Esophagus squamous epithelium (tissue), 4 donors: ENCODE measurements at regions not wholly inside any gene's neighbourhood (a gene's known extent, or its start where the extent isn't known, plus 50 kb on each side); places are given as distances from the start of the nearest gene placed in this dataset.

Experiments
- CTCF ChIP-seq, 6 experiments: fragments of 450-650 bp in 4 of 6; fragments of 200-600 bp in 2 of 6; sonication (generic) in 2 of 6; IDR thresholded peaks; one replicate each; pipeline ENCODE4 v1.5.1; 2016 to 2019; ENCODE audit warnings: antibody characterized with exemption in 6 of 6, mild to moderate bottlenecking in 4 of 6, moderate library complexity in 4 of 6
- POLR2A ChIP-seq, 4 donors: fragments of 450-650 bp; IDR thresholded peaks; one replicate each; pipeline ENCODE4 v1.6.1; 2017; ENCODE audit warnings: antibody characterized with exemption in 4 of 4, mild to moderate bottlenecking in 4 of 4, moderate library complexity in 3 of 4

GRCh38 chr13:69585656-69586055, 522.0 kb upstream of the ATXN8OS start:
- TF ChIP-seq CTCF (IDR thresholded peaks at IDR 0.05) (no peak), POLR2A (IDR thresholded peaks at IDR 0.05) (no peak)
